ENCODE measurements at regions not wholly inside any gene's neighbourhood (a gene's known extent, or its start where the extent isn't known, plus 50 kb on each side); places are given as distances from the start of the nearest gene placed in this dataset.
"Not testable (repeated sequence)": the region's sequence is repeated elsewhere in the genome, so short reads cannot be mapped to it uniquely, and the experiment has no call there.

DNA sequence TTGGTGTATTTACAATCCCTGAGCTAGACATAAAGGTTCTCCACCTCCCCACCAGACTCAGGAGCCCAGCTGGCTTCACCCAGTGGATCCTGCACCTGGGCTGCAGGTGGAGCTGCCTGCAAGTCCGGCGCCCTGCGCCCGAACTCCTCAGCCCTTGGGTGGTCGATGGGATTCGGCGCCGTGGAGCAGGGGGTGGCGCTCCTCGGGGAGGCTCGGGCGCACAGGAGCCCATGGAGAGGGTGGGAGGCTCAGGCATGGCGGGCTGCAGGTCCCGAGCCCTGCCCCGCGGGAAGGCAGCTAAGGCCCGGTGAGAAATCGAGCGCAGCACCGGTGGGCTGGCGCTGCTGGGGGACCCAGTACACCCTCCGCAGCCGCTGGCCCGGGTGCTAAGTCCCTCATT lies 1291.6 kb downstream of the ADGRL3 start:
- H3K36me3 ChIP-seq (replicated peaks in 1 of 2; ENCODE audit: control insufficient read depth in 1 of 2, insufficient read depth in 2 of 2, low read length in 1 of 2); H4K20me1 ChIP-seq (ENCODE audit: insufficient read depth); H3K27ac ChIP-seq (ENCODE audit: low read depth in 2 of 2, low read length in 1 of 2); POLR2A ChIA-PET; H3K9me2 ChIP-seq; DNase-seq; CTCF ChIA-PET; H2AFZ ChIP-seq (ENCODE audit: low read depth); H3K27me3 ChIP-seq (ENCODE audit: insufficient read depth); H3K4me3 ChIP-seq (ENCODE audit: low read depth in 2 of 2, low read length in 1 of 2); H3K9me3 ChIP-seq; H3K79me2 ChIP-seq (ENCODE audit: insufficient read depth); H3K4me2 ChIP-seq; H3K4me1 ChIP-seq (ENCODE audit: control insufficient read depth in 1 of 2, insufficient read depth in 2 of 2, low read depth in 1 of 2, low read length in 1 of 2); H3K9ac ChIP-seq; H3F3A ChIP-seq (replicated peaks; ENCODE audit: insufficient read depth): not testable (repeated sequence)
- 80% methylated on average over 1 of the region's 24 CpGs for WGBS (ENCODE audit: low lambda C conversion rate)

DNA sequence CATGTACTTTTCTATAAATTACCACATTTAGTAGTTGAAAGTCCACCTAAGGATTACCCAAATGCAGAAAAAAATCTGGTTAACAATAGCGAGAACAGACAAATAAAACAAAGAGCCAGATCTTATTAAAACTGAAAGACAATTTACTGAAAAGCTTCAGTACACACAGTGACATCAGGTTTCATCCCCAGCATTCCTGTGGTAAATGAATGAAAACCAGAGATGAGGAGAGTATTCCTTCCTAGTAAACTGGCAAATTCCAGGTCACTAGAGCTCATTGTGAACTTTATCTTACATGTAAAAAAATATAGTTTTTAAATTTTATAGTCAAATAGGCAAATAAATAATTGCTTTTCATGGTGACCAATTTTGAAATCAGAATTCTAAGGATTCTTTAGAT lies 1290.5 kb downstream of the ADGRL3 start:
- Histone ChIP-seq H3K9ac (no peak overlapping the region), H2AFZ (ENCODE audit: low read depth) (no peak overlapping the region), H3K4me2 (no peak overlapping the region), H3K27me3 (ENCODE audit: insufficient read depth) (no peaks in the 10 kb centered on the region), H3K27ac (ENCODE audit: low read depth in 2 of 2, low read length in 1 of 2) (no peak overlapping the region), H3K4me1 (ENCODE audit: control insufficient read depth in 1 of 2, insufficient read depth in 2 of 2, low read depth in 1 of 2, low read length in 1 of 2) (no peaks in the 10 kb centered on the region), H3K9me3 (no peaks in the 10 kb centered on the region), H3K79me2 (ENCODE audit: insufficient read depth) (no peaks in the 10 kb centered on the region), H3K36me3 (replicated peaks in 1 of 2; ENCODE audit: control insufficient read depth in 1 of 2, insufficient read depth in 2 of 2, low read length in 1 of 2) (no peaks in the 10 kb centered on the region), H4K20me1 (ENCODE audit: insufficient read depth) (no peaks in the 10 kb centered on the region), H3F3A (replicated peaks; ENCODE audit: insufficient read depth) (no peaks in the 10 kb centered on the region), H3K4me3 (ENCODE audit: low read depth in 2 of 2, low read length in 1 of 2) (no peak overlapping the region), H3K9me2 (no peaks in the 10 kb centered on the region)
- 23% methylated on average over 1 of the region's 1 CpG for WGBS (ENCODE audit: low lambda C conversion rate)
- ChIA-PET CTCF (no interaction called here), POLR2A (no interaction called here)
- DNase-seq, result no peak
- TF ChIP-seq RXRA (IDR thresholded peaks at IDR 0.05; ENCODE audit: borderline replicate concordance, low read depth) (no peak), YY1 (IDR thresholded peaks at IDR 0.05; ENCODE audit: low read depth) (no peak), FOSL2 (IDR thresholded peaks at IDR 0.05; ENCODE audit: borderline replicate concordance, low read depth) (no peak)

DNA sequence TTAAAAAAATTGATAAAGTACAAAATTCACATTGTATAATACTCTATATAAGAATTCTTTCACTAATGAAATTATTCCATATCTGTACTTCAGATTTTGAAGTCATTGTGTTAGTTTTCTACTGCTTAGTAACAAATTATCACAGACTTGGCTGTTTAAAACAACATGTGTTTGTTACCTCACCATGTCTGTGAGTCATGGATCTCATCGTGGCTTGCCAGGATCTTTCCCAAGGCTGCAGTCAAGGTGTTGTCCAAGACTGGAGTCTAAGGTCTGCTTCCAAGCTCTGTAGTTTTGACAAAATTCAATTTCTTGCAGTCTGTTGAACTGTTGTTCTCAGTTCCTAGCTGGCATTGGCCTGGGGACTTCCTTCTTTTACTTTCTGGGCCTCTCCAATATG lies 1286.9 kb downstream of the ADGRL3 start:
- no peaks in the 10 kb centered on the region for H3K4me1 ChIP-seq (ENCODE audit: control insufficient read depth in 1 of 2, insufficient read depth in 2 of 2, low read depth in 1 of 2, low read length in 1 of 2)
- no peak overlapping the region for H2AFZ ChIP-seq (ENCODE audit: low read depth)
- H3K36me3 ChIP-seq (replicated peaks in 1 of 2; ENCODE audit: control insufficient read depth in 1 of 2, insufficient read depth in 2 of 2, low read length in 1 of 2), result no peaks in the 10 kb centered on the region
- no peak overlapping the region for H3K4me2 ChIP-seq
- 31% methylated on average over 1 of the region's 1 CpG for WGBS (ENCODE audit: low lambda C conversion rate)
- H3K27me3 ChIP-seq (ENCODE audit: insufficient read depth), result no peaks in the 10 kb centered on the region
- H4K20me1 ChIP-seq (ENCODE audit: insufficient read depth), result no peaks in the 10 kb centered on the region
- H3K9me2 ChIP-seq, result no peaks in the 10 kb centered on the region
- no peaks in the 10 kb centered on the region for H3K9me3 ChIP-seq
- ChIA-PET CTCF (no interaction called here), POLR2A (no interaction called here)
- DNase-seq, result no peak
- no peak overlapping the region for H3K27ac ChIP-seq (ENCODE audit: low read depth in 2 of 2, low read length in 1 of 2)
- H3K4me3 ChIP-seq (ENCODE audit: low read depth in 2 of 2, low read length in 1 of 2), result no peak overlapping the region
- no peaks in the 10 kb centered on the region for H3F3A ChIP-seq (replicated peaks; ENCODE audit: insufficient read depth)
- no peak overlapping the region for H3K9ac ChIP-seq
- no peaks in the 10 kb centered on the region for H3K79me2 ChIP-seq (ENCODE audit: insufficient read depth)
- no peak for TF ChIP-seq FOSL2 (IDR thresholded peaks at IDR 0.05; ENCODE audit: borderline replicate concordance, low read depth)
- no peak for TF ChIP-seq EZH2phosphoT487 (IDR thresholded peaks at IDR 0.05; ENCODE audit: borderline replicate concordance, low read depth)
- TF ChIP-seq, protein P1, sequence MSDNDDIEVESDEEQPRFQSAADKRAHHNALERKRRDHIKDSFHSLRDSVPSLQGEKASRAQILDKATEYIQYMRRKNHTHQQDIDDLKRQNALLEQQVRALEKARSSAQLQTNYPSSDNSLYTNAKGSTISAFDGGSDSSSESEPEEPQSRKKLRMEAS (IDR thresholded peaks at IDR 0.05; ENCODE audit: low read depth), result no peak
- TF ChIP-seq TAF1 (IDR thresholded peaks at IDR 0.05; ENCODE audit: borderline replicate concordance, low read depth, low read length), result no peak
- no peak for TF ChIP-seq NFIC (IDR thresholded peaks at IDR 0.05; ENCODE audit: borderline replicate concordance)
- TF ChIP-seq MEF2A (IDR thresholded peaks at IDR 0.05; ENCODE audit: borderline replicate concordance, low read depth), result no peak
- TF ChIP-seq RXRA (IDR thresholded peaks at IDR 0.05; ENCODE audit: borderline replicate concordance, low read depth), result no peak
- no peak for TF ChIP-seq FOXJ3 (CRISPR knock-in tag; IDR thresholded peaks at IDR 0.05)
- TF ChIP-seq NRF1 (IDR thresholded peaks at IDR 0.05; ENCODE audit: low read depth, low read length), result no peak
- TF ChIP-seq JUND (IDR thresholded peaks at IDR 0.05), result no peak
- no peak for TF ChIP-seq MXI1 (IDR thresholded peaks at IDR 0.05; ENCODE audit: low read depth, low read length)
- TF ChIP-seq, protein P2, sequence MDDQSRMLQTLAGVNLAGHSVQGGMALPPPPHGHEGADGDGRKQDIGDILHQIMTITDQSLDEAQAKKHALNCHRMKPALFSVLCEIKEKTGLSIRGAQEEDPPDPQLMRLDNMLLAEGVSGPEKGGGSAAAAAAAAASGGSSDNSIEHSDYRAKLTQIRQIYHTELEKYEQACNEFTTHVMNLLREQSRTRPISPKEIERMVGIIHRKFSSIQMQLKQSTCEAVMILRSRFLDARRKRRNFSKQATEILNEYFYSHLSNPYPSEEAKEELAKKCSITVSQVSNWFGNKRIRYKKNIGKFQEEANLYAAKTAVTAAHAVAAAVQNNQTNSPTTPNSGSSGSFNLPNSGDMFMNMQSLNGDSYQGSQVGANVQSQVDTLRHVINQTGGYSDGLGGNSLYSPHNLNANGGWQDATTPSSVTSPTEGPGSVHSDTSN (IDR thresholded peaks at IDR 0.05), result no peak
- TF ChIP-seq, protein P3, sequence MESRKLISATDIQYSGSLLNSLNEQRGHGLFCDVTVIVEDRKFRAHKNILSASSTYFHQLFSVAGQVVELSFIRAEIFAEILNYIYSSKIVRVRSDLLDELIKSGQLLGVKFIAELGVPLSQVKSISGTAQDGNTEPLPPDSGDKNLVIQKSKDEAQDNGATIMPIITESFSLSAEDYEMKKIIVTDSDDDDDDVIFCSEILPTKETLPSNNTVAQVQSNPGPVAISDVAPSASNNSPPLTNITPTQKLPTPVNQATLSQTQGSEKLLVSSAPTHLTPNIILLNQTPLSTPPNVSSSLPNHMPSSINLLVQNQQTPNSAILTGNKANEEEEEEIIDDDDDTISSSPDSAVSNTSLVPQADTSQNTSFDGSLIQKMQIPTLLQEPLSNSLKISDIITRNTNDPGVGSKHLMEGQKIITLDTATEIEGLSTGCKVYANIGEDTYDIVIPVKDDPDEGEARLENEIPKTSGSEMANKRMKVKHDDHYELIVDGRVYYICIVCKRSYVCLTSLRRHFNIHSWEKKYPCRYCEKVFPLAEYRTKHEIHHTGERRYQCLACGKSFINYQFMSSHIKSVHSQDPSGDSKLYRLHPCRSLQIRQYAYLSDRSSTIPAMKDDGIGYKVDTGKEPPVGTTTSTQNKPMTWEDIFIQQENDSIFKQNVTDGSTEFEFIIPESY (IDR thresholded peaks at IDR 0.05; ENCODE audit: borderline replicate concordance, low read depth), result no peak
- no peak for TF ChIP-seq YY1 (IDR thresholded peaks at IDR 0.05; ENCODE audit: low read depth)
- TF ChIP-seq RCOR1 (IDR thresholded peaks at IDR 0.05; ENCODE audit: low read length), result no peak
- no peak for TF ChIP-seq SMC3 (IDR thresholded peaks at IDR 0.05; ENCODE audit: low read depth, low read length)
- no peak for TF ChIP-seq ELF1 (IDR thresholded peaks at IDR 0.05)
- TF ChIP-seq GATA2 (CRISPR knock-in tag; IDR thresholded peaks at IDR 0.05), result no peak
- TF ChIP-seq, protein P4, sequence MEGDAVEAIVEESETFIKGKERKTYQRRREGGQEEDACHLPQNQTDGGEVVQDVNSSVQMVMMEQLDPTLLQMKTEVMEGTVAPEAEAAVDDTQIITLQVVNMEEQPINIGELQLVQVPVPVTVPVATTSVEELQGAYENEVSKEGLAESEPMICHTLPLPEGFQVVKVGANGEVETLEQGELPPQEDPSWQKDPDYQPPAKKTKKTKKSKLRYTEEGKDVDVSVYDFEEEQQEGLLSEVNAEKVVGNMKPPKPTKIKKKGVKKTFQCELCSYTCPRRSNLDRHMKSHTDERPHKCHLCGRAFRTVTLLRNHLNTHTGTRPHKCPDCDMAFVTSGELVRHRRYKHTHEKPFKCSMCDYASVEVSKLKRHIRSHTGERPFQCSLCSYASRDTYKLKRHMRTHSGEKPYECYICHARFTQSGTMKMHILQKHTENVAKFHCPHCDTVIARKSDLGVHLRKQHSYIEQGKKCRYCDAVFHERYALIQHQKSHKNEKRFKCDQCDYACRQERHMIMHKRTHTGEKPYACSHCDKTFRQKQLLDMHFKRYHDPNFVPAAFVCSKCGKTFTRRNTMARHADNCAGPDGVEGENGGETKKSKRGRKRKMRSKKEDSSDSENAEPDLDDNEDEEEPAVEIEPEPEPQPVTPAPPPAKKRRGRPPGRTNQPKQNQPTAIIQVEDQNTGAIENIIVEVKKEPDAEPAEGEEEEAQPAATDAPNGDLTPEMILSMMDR (IDR thresholded peaks at IDR 0.05), result no peak
- TF ChIP-seq RFX5 (IDR thresholded peaks at IDR 0.05; ENCODE audit: low read length), result no peak
